GM10248 (cell line): ENCODE measurements at regions not wholly inside any gene's neighbourhood (a gene's known extent, or its start where the extent isn't known, plus 50 kb on each side); places are given as distances from the start of the nearest gene placed in this dataset.

ENCODE experiments used
- CTCF ChIA-PET: fragments of 300-600 bp; sonication (Branson Sonifier 250); formaldehyde crosslinking; extraction: SDS; loops from one replicate; lab custom pipeline; 2021; ENCODE audit warnings: antibody characterized with exemption; lab: Yijun Ruan, JAX
- POLR2A ChIA-PET: fragments of 350-650 bp; sonication (Branson Sonifier 250); formaldehyde crosslinking; extraction: SDS; loops from one replicate; lab custom pipeline; 2020; ENCODE audit warnings: antibody characterized with exemption; lab: Yijun Ruan, JAX
- DNase-seq: peaks from one replicate; pipeline ENCODE4 v3.0.0; 2012; ENCODE audit errors: extremely low spot score
- CTCF ChIP-seq: IDR thresholded peaks from 2 replicates; pipeline ENCODE4 v1.5.1; 2012; ENCODE audit warnings: mild to moderate bottlenecking, low read depth; ENCODE audit errors: extremely low read depth, missing control alignments, control extremely low read depth

- DNase-seq, result no peak
- ChIA-PET POLR2A (no interaction called here), CTCF (no interaction called here)
- no peak for TF ChIP-seq CTCF
These were observed 914.9 kb downstream of the EFNA5 start for GRCh38 chr5:106755789-106756188.

GRCh38 chr5:106755066-106755465, 915.7 kb downstream of the EFNA5 start:
- ChIA-PET POLR2A (no interaction called here), CTCF (no interaction called here)
- TF ChIP-seq CTCF, result no peak
- no peak for DNase-seq

GRCh38 chr5:106749826-106750225, 920.9 kb downstream of the EFNA5 start:
- no peak for TF ChIP-seq CTCF
- POLR2A ChIA-PET, result no interaction called here
- no peak for DNase-seq
- CTCF ChIA-PET, result interaction anchor here (1.0 kb wide), 1 partner anchor 12 kb away, joined by 3 read pairs; no protein-coding TSS in a partner anchor

- POLR2A ChIA-PET, result no interaction called here
- no peak for TF ChIP-seq CTCF
- no peak for DNase-seq
- CTCF ChIA-PET, result no interaction called here
These were observed 931.6 kb downstream of the EFNA5 start for GRCh38 chr5:106739127-106739526.

- no peak for TF ChIP-seq CTCF
- POLR2A ChIA-PET, result no interaction called here
- DNase-seq, result no peak
- CTCF ChIA-PET, result no interaction called here
These were observed 933.6 kb downstream of the EFNA5 start for GRCh38 chr5:106737111-106737510.

- no peak for DNase-seq
- ChIA-PET CTCF (interaction anchor here (1.6 to 1.7 kb wide), 2 partner anchors 8 to 20 kb away, joined by 3 to 4 read pairs; no protein-coding TSS in a partner anchor), POLR2A (no interaction called here)
- no peak for TF ChIP-seq CTCF
These were observed 938.1 kb downstream of the EFNA5 start for GRCh38 chr5:106732624-106733023.

- TF ChIP-seq CTCF, result no peak
- ChIA-PET CTCF (interaction anchor here (0.9 kb wide), 1 partner anchor 15 kb away, joined by 3 read pairs; no protein-coding TSS in a partner anchor), POLR2A (no interaction called here)
- DNase-seq, result no peak
These were observed 939.8 kb downstream of the EFNA5 start for GRCh38 chr5:106730912-106731311.
